ELR (cell line): ENCODE measurements at regions not wholly inside any gene's neighbourhood (a gene's known extent, or its start where the extent isn't known, plus 50 kb on each side); places are given as distances from the start of the nearest gene placed in this dataset.
A peak's percentile ranks its signal among the peaks of the same experiment; 100 is the strongest.

ENCODE experiments used
- DNase-seq: peaks from one replicate; pipeline ENCODE4 v3.0.0-alpha.2; 2015; ENCODE audit warnings: low read depth

DNA sequence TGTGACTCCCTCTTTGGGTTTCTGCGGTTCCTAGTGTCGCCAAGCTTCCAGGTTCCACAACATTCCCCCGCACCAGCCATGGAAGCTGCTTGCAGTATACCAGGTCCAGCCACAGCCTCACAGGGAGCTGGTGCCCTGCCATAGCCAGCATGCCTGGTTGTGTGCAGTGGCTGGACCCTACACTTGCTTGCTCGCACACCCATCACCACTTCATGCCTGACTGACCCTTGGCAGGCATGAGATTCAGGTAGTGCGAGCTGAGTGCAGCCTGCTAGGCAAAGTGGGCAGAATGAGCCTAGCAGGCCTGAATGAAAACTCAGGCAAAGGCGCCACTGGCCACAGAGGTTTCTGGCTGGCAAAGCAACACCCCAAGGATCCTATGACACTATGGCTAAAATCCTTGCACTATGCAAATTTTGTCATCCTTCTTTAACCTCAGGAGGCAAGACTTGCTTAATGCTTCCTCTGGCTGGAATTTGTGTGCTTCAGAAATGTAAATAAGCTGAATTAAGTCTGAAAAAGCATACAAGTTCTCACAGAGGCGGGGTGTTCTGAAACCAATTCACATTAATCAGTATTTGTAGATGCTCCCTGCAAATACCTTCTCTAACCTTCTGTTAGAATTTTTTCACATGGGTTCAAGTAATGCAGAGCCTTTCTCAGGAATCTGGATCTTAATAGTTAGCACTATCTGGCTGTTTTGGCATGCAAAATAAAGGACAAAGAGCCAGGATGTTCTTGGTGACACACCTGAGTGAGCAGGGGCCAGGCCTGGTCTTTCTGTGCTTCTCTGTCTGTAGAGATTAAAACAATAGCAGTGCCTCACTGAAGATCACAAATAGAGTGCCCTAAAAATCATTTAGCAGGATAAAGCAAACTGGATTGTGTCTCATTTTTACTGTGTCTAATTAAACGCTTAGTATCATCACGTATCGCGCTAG, 256.9 kb downstream of the GPATCH2 start:
- DNase-seq = no peak

DNA sequence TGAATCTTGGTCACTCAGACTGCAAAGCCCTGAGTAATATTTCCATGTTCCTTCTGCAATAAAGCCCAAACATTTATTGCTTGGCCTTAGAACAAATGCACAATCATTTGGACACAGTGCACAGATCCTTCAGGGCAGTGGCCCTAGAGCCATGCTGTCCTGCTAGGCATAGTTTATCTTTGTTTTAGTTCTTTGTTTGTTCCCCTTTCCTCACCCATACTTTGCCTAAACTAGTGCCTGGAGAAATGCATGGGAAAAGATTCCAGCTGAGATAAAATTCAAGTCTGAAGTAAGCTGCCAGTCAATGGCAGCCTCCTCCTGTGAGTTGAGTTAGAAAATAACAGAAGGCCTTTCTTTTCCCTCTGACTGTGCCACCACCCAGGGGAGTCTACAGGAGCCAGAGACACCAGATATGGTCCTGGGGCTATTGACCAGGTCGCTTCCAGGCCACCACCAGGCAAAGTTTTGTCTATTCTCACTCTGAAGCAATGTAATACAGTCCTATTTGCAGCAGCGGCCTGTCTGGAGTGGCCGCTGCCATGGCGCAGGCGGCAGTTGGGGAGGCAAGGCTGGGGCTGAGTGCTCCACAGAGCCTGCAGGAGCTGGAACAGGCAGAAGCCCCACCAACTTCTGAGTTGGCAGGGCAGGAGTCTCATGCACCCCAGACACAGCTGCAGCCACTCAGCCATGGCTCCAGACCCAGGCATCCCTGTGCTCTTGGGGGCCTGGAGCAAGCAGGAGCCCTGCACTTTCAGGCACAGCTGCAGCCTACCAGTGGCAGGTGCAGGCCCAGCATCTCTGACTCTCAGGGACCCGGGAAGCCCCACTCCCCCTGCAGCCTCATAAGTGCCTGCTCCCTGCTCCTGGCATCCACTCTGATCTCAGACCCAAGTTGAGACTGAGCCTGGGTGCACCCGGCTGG, 258.6 kb downstream of the GPATCH2 start:
- DNase-seq = no peak

DNA sequence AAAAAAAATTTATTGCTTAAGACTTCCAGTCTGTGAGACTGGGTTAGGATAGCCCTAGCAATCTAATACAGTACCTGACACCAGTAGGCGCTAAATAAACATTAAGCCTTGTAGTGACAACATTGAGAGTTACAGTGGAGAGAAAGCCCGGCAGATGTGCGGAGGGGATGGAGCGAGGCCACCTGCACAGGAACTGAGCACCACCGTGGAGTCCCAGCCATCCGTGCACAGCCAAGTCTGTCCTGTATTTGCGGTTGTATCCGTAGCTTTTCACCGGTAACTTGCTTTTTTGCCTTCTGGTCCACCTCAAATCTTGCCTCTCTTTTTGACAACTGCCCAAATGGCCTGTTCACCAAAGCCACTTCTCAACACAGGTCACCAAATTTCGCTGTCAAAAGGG, 260.1 kb downstream of the GPATCH2 start:
- no peak for DNase-seq

DNA sequence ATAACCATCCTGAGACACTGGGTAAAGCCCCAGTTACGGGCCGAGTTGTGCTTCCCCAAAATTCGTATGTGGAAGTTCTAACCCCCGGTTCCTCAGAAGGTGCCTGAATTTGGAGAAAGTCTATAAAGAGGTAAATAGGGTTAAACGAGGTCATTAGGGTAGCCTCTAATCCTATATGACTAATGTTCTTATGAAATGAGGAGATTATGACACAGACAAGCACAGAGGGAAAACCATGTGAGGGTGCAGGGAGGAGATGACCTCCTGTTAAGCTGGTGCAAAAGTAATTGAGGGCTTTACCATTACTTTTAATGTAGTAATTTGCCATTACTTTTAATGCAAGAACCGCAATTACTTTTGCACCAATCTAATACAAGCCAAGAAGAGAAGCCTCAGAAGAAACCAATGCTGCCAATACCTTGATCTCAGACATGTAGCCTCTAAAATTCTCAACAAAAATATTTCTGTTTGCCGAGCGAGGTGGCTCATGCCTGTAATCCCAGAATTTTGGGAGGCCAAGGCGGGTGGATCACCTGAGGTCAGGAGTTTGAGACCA, 260.8 kb downstream of the GPATCH2 start:
- no peak for DNase-seq

DNA sequence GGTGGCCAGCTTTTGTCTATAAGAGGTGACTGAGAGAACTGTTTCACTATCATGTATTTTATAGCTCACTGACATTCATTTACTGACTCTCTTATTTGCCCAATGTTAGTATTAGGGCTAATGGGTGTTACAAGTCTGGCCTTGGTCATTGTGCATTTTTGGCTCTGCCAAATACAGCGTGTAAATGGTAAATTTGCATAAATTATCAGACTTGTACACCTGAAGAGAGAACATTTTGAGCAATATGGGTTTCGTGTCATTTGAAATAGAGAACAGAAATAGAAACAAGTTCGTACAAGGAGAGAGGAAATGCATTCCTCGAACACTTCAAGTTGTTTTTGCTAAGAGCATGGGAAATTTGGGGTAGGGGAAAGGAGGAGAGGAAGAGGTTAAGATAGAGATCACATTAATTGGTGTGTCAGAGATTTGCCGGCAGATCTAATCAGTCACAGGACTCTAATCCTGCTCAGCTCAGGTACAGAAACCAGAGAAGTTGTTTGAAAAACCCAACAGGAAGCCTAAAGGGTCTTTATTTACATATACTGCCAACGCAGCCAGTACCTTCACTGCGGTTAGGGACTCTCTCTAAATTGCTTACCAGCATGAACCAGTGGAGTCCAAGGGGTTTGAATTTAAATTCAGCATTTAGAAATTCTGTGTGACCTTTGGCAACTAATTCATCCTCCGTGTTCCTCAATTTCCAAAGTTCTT, 261.5 kb downstream of the GPATCH2 start:
- no peak for DNase-seq

DNA sequence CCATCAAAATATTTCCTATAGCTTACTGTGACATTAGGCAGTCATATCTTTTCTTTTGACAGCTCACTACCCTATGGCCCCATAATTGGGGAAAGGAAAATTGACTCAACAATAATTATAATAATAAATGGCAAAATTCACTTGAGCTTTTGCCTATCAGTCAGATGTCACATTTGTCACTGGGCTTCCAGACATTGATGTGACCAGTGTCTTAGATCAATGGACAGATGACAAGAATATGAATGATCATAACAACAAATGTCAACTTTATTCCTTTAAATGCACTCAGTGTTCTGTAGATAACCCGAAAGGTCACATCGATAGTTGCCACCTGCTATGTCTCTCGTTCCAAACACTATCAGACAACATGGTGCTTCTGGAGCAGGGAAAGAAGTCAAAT, 266.7 kb downstream of the GPATCH2 start:
- no peak for DNase-seq

DNA sequence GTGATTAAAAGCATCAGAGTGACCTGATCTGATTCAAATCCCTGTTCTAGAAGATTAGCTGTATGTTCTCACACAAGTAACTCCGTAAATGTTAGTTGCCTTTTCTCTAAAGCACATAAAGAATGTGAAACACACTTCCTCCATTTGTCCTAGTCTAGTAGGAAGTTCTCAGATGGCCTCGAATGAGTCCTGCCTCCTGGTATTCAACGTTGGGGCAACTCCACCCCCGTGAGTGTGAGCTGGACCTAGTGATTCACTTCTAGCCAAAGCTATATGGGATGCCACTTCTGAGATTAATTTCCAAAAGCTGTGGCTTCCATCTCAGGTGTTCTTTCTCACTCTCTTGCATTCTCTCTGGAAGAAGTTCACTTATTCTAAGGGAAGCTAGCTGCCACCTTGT, 267.6 kb downstream of the GPATCH2 start:
- peak; percentile 52 for DNase-seq

DNA sequence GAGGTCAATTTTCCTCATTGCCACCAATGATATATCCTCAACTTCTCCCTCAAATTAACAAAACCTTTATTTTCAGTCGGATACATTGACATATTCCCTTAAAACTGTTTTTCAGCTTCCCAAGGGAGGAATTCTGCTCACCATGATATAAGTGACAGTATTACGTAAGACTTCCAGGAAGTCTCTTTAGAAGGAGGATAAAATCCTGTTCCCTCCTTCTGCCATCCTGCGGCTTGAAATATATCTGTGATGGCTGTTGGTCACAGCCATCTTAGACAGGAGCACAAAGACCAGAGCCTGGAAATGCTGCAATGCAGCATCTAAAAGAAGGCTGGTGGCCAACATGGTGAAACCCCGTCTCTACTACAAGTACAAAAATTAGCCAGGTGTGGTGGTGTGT, 270.4 kb downstream of the GPATCH2 start:
- DNase-seq = no peak

DNA sequence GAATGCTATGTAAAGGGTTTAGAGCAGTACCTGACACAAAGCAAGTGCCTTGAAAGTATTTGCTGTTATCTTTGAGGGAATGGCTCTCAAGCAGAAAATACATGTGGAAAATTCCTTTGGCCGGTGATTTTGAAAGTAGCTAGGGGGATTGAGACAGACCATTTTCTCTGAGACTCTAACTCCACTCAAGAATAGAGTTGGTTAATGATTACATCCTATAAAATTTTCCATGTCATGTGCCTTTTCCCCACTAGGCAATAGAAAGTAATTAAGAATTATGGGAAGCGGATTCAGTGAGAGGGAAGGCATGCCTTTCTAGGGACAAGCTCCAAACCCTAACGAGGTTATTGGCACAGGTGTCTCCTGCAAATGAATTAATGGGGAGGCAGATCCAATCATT, 276.0 kb downstream of the GPATCH2 start:
- no peak for DNase-seq

DNA sequence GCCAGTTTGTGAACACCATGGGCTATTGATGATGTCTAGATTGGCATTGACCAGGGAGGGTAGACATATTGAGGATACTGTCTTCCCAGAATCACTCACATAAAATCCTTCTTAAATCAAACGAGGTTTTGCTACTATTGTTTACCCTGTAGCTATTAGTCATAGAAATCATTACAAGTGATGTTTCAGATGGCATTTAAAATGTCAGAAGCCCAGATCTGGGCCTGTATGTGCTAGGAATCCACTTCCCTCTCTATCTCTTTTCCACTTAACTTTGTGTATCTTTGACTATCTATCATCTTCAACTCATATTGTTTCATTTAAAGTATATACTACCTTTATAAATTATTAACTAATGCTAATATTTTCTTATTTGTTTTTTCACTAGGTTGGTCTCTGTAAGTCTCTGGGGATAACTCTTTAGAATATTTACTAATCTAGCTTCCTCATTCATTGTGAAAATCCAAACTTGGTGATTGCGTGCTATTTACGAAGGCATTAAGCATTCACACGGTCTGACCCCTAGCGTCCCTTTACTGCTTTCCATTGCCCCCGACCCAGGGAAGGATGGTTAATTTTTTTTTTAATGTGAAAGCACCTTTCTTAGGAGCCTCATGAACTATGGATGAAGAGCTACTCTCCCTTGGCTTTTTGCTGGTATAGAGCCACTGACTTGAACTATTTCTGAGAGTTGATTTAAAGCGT, 281.8 kb downstream of the GPATCH2 start:
- no peak for DNase-seq

DNA sequence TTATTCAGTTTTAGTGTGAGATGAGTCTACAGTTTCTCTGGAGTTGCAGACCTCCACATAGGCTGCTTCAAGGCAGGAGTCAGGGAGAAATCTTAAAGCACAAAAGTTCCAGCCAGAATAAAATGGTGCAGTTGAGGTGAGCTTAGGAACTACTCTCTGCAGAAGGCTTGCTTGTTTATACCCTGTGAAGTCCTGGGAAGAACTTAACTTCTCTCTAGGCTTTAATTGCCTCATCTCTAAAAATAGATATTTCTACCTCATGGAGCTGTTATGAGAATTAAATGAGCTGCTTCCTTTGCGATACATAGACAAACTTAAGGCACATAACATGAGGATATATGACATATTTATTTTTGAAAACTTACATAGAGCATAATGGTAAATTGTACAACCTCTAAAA, 286.2 kb downstream of the GPATCH2 start:
- no peak for DNase-seq

DNA sequence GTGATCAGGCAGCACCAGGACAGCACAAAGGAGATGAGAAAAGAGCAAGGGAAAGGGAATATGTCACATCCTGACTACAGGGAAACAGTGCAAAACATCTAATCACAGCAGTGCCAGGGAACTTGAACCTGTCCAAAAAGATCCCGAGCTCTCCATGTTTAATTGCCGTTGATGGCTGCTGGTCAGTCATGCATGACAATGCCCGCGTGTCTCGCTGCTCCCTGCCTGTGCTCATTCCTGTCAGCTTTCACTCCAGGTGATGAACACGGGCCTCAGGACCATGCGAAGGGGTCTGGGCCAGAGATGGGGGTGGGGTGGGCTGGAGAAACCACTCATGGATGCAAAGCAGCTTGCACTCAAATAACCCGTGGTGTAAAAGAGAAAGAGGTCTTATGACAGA, 287.0 kb downstream of the GPATCH2 start:
- DNase-seq = no peak

DNA sequence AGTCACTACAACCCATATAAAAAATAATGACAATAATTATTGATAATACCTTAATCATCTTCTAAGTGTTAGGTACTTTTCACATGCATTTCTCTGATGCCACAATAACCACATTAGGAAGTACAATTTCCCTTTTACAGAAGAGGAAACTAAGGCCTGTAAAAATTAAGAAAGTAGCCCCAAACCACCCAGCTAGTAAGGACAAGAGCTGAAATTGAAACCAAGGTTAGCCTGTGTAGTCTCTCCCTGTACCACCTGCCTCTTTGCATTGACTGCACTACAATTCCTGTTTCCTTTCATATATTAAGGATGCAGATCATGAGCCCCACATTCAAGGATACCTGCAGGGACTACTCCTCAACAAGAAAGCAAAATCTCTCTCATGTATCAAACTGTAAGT, 288.8 kb downstream of the GPATCH2 start:
- no peak for DNase-seq

DNA sequence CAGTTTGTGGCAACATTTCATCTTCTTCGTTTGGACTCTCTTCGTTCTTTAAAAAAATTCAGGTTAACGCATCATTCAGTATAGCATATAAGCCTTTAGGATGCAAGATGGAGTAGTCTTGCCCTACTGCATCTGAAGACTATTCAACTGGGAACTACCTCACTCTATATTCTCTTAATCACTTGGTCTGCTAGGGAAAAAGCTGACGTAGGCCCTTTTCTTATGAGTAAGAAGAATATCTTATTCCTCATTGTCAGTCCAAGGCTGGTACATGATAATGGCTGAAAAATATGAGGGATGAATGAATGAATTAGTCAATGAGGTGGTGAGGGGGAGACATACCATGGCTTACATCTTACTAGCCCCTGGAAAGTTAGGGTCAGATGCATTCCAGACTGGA, 294.2 kb downstream of the GPATCH2 start:
- DNase-seq = no peak

DNA sequence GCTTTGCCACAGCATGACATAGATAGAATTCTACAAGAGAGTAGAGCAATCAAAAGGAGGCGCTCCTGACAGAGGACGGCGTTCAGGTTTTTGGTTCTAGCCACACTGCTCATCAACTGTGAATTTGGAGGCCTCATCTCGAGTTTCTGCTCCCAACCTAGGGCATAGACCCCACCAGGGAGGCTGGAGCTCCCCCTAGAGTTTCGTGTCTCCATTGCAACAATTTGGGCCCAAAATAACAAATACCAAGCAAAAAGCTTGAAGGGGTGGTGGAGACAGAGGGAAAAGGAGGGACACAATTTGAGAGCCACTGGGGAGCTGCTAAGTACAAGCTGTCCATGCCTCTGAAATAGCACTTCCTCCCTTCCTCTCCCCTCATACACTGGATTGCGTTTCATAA, 297.0 kb downstream of the GPATCH2 start:
- peak; percentile 52 for DNase-seq

DNA sequence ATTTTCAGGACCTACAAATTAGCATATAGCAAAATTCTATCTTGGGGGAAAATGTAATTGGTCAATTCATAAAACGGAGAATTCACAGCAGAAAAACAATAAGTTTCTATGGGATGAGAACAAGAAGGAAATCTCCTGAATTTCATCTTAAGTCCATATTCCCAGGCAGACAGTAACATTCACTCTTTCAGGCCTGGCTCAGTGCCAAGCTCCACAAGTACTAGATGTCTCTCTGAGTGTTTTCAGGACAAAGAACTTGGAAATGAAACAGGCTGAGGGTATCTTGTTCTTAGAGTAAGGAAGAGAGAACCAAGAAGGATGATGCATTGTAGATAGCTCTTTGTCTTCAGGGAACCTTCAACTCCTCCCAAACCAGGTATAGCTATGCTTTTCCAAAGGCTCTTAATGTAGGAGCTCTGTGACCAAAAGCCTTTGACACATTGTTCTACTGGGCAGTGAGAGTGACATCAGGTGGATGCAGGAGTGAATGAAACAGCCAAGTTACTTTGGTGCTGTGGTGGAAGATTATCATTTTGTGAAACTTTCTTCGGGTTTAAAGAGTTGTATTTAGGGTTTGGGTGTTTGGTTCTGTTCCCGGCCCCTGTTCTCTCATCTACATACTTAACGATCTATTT, 298.3 kb downstream of the GPATCH2 start:
- no peak for DNase-seq

DNA sequence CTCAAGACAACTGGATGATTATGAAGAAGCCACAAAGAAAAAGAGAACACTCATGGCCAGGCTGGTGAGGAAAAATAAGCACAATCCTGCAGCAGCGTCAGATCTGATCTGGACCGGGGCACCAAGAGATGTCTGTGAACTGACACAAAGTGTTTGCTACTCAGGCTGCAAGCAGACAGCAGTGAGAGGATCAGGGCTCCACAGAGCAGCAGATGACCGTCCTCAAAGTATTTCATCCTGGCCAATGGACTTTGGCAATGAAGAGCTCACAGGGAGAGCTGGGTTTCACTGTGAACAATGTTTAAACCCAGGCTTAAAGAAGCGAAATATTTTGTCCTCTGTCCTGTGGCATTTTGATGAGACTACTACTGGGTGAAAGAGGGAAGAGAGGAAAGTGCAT, 299.2 kb downstream of the GPATCH2 start:
- no peak for DNase-seq

DNA sequence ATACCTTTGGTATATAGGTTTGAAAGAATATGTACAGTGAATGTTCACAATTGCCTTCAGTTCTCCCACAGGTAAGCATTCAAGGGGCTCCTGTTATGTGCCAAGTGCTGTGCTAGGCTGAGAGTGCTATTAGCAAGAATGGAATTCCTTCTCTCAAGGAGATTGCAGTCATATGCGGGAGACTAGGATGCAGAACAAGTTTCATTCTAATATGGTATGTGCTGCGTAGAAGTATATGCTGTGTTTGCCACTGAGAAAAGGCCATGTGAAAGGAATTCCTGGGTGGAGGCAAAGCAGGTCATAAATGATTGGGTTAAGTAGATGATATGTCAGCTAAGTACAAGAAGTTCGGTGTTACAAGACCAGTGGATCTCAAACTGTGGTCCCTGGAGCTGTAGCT, 303.0 kb downstream of the GPATCH2 start:
- no peak for DNase-seq

DNA sequence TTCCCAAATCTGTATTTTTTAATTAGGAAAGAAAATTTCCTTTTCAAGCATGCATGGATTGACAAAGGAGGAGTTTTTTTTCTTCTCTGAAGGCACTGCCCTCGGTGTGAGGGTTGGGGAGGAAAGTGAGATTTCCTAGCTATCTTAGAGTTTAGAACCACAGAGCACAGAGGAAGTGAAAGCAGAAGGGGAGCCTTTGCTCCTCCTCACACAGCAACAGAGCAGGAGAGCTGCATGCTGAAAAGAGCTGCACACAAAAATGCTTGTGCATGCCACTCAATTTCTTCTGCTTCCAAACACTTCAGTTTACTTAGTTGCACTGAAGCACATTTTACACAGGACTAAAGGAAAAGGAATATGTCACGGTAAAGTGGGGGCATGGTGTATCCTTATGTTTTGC, 308.1 kb downstream of the GPATCH2 start:
- no peak for DNase-seq

DNA sequence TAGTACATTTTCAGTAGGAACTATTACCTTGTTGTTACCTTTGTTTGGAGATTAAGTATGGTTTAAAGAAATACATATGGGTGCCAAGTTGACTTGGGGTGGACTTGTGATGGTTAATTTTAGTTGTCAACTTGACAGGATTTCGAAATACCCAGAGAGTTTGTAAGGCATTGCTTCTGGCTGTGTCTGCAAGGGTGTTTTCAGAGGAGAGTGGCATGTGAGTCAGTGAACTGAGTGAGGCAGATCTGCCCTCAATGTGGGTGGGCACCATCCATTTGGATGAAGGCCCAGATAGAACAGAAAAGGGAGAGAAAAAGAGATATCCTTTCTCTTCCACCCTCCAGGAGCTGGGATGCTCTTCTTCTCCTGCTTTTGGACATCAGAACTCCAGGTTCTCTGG, 315.5 kb downstream of the GPATCH2 start:
- no peak for DNase-seq

DNA sequence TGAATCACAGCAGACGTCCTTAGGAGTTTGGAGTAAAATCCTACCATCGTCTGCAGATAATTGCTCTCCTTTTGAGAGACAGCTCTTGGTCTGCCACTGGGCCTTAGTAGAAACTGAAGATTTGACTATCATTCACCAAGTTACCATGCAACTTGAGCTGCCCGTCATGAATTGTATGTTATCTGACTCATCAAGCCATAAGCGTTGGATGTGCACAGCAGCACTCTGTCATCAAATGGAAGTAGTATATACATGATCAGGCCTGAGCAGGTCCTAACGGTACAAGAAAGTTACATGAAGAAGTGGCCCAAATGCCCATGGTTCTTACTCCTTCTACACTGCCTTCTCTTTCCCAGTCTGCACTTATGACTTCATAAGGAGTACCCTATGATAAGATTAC, 317.8 kb downstream of the GPATCH2 start:
- no peak for DNase-seq
